ENCODE measurements at regions not wholly inside any gene's neighbourhood (a gene's known extent, or its start where the extent isn't known, plus 50 kb on each side); places are given as distances from the start of the nearest gene placed in this dataset.

DNA sequence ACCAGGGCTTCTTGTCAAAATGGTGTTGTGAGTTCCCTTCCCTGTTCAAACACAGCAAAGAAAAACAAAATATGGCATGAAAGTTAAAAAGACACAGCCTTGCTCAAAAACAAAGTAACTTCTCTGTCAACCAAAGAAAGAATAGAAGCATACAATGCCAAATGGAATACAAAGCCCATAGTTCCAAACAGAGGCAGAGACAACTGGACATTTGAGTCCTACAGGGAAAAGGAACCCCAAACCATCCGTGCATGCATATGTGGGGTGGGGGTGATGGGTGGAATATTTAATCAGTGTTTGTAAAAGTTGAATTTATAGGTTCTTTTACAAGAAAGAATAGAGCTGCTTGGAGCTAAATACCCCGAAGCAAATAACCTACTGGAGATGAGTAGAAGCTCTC lies 218.7 kb downstream of the FAM76B start:
- no peak for TF ChIP-seq POLR2A (IDR thresholded peaks at IDR 0.05)
- TF ChIP-seq, protein P1, sequence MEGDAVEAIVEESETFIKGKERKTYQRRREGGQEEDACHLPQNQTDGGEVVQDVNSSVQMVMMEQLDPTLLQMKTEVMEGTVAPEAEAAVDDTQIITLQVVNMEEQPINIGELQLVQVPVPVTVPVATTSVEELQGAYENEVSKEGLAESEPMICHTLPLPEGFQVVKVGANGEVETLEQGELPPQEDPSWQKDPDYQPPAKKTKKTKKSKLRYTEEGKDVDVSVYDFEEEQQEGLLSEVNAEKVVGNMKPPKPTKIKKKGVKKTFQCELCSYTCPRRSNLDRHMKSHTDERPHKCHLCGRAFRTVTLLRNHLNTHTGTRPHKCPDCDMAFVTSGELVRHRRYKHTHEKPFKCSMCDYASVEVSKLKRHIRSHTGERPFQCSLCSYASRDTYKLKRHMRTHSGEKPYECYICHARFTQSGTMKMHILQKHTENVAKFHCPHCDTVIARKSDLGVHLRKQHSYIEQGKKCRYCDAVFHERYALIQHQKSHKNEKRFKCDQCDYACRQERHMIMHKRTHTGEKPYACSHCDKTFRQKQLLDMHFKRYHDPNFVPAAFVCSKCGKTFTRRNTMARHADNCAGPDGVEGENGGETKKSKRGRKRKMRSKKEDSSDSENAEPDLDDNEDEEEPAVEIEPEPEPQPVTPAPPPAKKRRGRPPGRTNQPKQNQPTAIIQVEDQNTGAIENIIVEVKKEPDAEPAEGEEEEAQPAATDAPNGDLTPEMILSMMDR (IDR thresholded peaks at IDR 0.05) = no peak

Measured in esophagus squamous epithelium (tissue), 4 donors.